ENCODE measurements at regions not wholly inside any gene's neighbourhood (a gene's known extent, or its start where the extent isn't known, plus 50 kb on each side); places are given as distances from the start of the nearest gene placed in this dataset.

GRCh38 chr6:11449408-11449807, 88.1 kb upstream of the TMEM170B start (continued):
- TF ChIP-seq ZNF219 (CRISPR knock-in tag; IDR thresholded peaks at IDR 0.05; ENCODE audit: borderline replicate concordance): no peak
- TF ChIP-seq GTF2I (CRISPR knock-in tag; conservative IDR thresholded peaks at IDR 0.05): no peak
- TF ChIP-seq ZNF416 (CRISPR knock-in tag; IDR thresholded peaks at IDR 0.05): no peak
- no peak for TF ChIP-seq ATF6 (CRISPR knock-in tag; IDR thresholded peaks at IDR 0.05)
- TF ChIP-seq AR (CRISPR knock-in tag; IDR thresholded peaks at IDR 0.05): no peak

GRCh38 chr6:11448038-11448437, 89.5 kb upstream of the TMEM170B start:
- TF ChIP-seq HMGA2 (CRISPR knock-in tag; IDR thresholded peaks at IDR 0.05) (no peak), NFE2L1 (CRISPR knock-in tag; IDR thresholded peaks at IDR 0.05) (no peak), STAT6 (CRISPR knock-in tag; conservative IDR thresholded peaks at IDR 0.05; ENCODE audit: low read depth) (no peak), ZNF512 (CRISPR knock-in tag; IDR thresholded peaks at IDR 0.05; ENCODE audit: borderline replicate concordance) (no peak), ZNF263 (CRISPR knock-in tag; IDR thresholded peaks at IDR 0.05; ENCODE audit: low read depth) (no peak), CREM (CRISPR knock-in tag; IDR thresholded peaks at IDR 0.05) (no peak), ZSCAN18 (CRISPR knock-in tag; IDR thresholded peaks at IDR 0.05) (no peak), TCF7 (CRISPR knock-in tag; IDR thresholded peaks at IDR 0.05; ENCODE audit: low read depth) (no peak), ZNF416 (CRISPR knock-in tag; IDR thresholded peaks at IDR 0.05) (no peak), USF1 (CRISPR knock-in tag; IDR thresholded peaks at IDR 0.05) (no peak), ZNF138 (CRISPR knock-in tag; conservative IDR thresholded peaks at IDR 0.05) (no peak), AR (CRISPR knock-in tag; IDR thresholded peaks at IDR 0.05) (no peak)
- TF ChIP-seq, protein P1, sequence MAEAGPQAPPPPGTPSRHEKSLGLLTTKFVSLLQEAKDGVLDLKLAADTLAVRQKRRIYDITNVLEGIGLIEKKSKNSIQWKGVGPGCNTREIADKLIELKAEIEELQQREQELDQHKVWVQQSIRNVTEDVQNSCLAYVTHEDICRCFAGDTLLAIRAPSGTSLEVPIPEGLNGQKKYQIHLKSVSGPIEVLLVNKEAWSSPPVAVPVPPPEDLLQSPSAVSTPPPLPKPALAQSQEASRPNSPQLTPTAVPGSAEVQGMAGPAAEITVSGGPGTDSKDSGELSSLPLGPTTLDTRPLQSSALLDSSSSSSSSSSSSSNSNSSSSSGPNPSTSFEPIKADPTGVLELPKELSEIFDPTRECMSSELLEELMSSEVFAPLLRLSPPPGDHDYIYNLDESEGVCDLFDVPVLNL (CRISPR knock-in tag; IDR thresholded peaks at IDR 0.05; ENCODE audit: borderline replicate concordance, low read depth): no peak
- H3K4me3 Mint-ChIP-seq: no peak overlapping the region
- no peaks in the 10 kb centered on the region; the same call in 1 of the 2 replicates for H3K27me3 Mint-ChIP-seq (ENCODE audit: low read depth)
- no peak overlapping the region for H3K27ac Mint-ChIP-seq
- peaks cover 6% of the 10 kb centered on the region for H3K4me1 Mint-ChIP-seq
- ChIA-PET POLR2A (no interaction called here), CTCF (no interaction called here)
- peaks cover 15% of the 10 kb centered on the region for H3K36me3 Mint-ChIP-seq
- ATAC-seq: no peak
- H3K9me3 Mint-ChIP-seq: peaks cover 27% of the 10 kb centered on the region
- no peak for DNase-seq (ENCODE audit: low spot score)

Data from WTC11 (cell line).